SU-DHL-6 (cell line): ENCODE measurements at regions not wholly inside any gene's neighbourhood (a gene's known extent, or its start where the extent isn't known, plus 50 kb on each side); places are given as distances from the start of the nearest gene placed in this dataset.

Experiments
- EZH2phosphoT487 ChIP-seq: fragments of 200-600 bp; sonication (generic), shearing (Covaris generic); conservative IDR thresholded peaks from 2 replicates; pipeline ENCODE4 v1.6.1; 2018; ENCODE audit warnings: mild to moderate bottlenecking, antibody characterized with exemption, low read length, moderate library complexity, mixed read lengths
- TF ChIP-seq, protein P1 (sequence below): fragments of 200-600 bp; sonication (generic); IDR thresholded peaks from one replicate; pipeline ENCODE4 v1.5.1; 2017; ENCODE audit warnings: antibody characterized with exemption, mild to moderate bottlenecking, low read length, moderate library complexity; ENCODE audit not compliant: insufficient read depth, poor library complexity, severe bottlenecking

DNA sequence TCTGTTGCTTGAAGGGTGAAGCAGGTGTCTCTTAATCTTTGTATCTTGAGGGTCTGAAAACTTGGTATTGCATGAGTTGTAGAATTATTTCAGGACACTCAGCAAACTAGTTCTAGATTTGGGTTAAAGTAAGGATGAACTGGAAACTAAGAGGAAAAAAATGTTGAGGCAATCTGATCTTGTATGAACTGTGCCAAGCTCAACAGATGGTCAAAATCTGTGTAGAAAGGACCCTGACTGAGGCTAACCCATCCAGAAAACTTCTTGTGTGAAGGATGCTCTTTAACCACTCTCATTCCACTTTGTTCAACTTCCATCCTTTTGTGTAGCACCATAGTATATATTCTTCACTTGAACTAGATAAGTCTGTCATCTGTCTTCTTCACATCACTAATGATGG is 861.7 kb downstream of the SLC4A3 start:
- TF ChIP-seq, protein P1, sequence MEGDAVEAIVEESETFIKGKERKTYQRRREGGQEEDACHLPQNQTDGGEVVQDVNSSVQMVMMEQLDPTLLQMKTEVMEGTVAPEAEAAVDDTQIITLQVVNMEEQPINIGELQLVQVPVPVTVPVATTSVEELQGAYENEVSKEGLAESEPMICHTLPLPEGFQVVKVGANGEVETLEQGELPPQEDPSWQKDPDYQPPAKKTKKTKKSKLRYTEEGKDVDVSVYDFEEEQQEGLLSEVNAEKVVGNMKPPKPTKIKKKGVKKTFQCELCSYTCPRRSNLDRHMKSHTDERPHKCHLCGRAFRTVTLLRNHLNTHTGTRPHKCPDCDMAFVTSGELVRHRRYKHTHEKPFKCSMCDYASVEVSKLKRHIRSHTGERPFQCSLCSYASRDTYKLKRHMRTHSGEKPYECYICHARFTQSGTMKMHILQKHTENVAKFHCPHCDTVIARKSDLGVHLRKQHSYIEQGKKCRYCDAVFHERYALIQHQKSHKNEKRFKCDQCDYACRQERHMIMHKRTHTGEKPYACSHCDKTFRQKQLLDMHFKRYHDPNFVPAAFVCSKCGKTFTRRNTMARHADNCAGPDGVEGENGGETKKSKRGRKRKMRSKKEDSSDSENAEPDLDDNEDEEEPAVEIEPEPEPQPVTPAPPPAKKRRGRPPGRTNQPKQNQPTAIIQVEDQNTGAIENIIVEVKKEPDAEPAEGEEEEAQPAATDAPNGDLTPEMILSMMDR: no peak
- TF ChIP-seq EZH2phosphoT487: no peak
